HL-60 (cell line): ENCODE measurements at regions not wholly inside any gene's neighbourhood (a gene's known extent, or its start where the extent isn't known, plus 50 kb on each side); places are given as distances from the start of the nearest gene placed in this dataset.
A peak's percentile ranks its signal among the peaks of the same experiment; 100 is the strongest.

Experiments
- DNase-seq, 2 experiments: peaks; one replicate each; pipeline ENCODE4 v3.0.0-alpha.2; 2010 to 2020; ENCODE audit warnings: low read depth in 1 of 2, low spot score in 1 of 2
- H3K27ac ChIP-seq: fragments of 250-450 bp; sonication (Bioruptor Pico); replicated peaks from 2 replicates; pipeline ENCODE4 v1.5.1; 2020; ENCODE audit warnings: mild to moderate bottlenecking, moderate library complexity
- H3K27me3 ChIP-seq: fragments of 250-450 bp; sonication (Bioruptor Pico); 2 replicates; pipeline ENCODE4 v1.5.1; 2021; ENCODE audit warnings: mild to moderate bottlenecking, moderate library complexity; ENCODE audit not compliant: insufficient read depth, poor library complexity, severe bottlenecking
- H3K4me3 ChIP-seq: replicated peaks from 2 replicates; pipeline ENCODE4 v1.5.1; 2011; ENCODE audit warnings: mild to moderate bottlenecking, control low read depth, low read length; ENCODE audit not compliant: insufficient read depth
- CTCF ChIP-seq: IDR thresholded peaks from one replicate; pipeline ENCODE4 v1.5.1; 2011; ENCODE audit warnings: low read length, control low read depth, inconsistent platforms; ENCODE audit not compliant: insufficient read depth
- GABPA ChIP-seq: IDR thresholded peaks from 2 replicates; pipeline ENCODE4 v1.6.1; 2012; ENCODE audit warnings: low read depth
- POLR2AphosphoS5 ChIP-seq: IDR thresholded peaks from 2 replicates; pipeline ENCODE4 v1.6.1; 2012; ENCODE audit warnings: low read depth
- REST ChIP-seq: IDR thresholded peaks from 2 replicates; pipeline ENCODE4 v1.6.1; 2012; ENCODE audit warnings: low read depth; ENCODE audit not compliant: insufficient replicate concordance
- SPI1 ChIP-seq: IDR thresholded peaks from 2 replicates; pipeline ENCODE4 v1.6.1; 2012; ENCODE audit warnings: low read depth, mild to moderate bottlenecking, borderline replicate concordance

- DNase-seq: peak in 1 of 2 experiments; percentile 18
- no peak overlapping the region for H3K27ac ChIP-seq
- H3K4me3 ChIP-seq: no peak overlapping the region
- TF ChIP-seq SPI1 (peak; percentile 94), CTCF (no peak)
- H3K27me3 ChIP-seq: no peaks in the 10 kb centered on the region
These were observed 89.2 kb upstream of the JAZF1 start for GRCh38 chr7:28269700-28270361.

GRCh38 chr7:28270536-28270935 is 89.9 kb upstream of the JAZF1 start:
- DNase-seq: no peak
- Histone ChIP-seq H3K27me3 (no peaks in the 10 kb centered on the region), H3K4me3 (no peak overlapping the region), H3K27ac (no peak overlapping the region)
- TF ChIP-seq SPI1 (no peak), CTCF (no peak), REST (no peak), POLR2AphosphoS5 (no peak), GABPA (no peak)

- Histone ChIP-seq H3K27me3 (no peaks in the 10 kb centered on the region), H3K4me3 (no peak overlapping the region), H3K27ac (no peak overlapping the region)
- peak; percentile 41 for TF ChIP-seq CTCF
- TF ChIP-seq GABPA: no peak
- TF ChIP-seq POLR2AphosphoS5: no peak
- TF ChIP-seq SPI1: no peak
- DNase-seq: peak; percentile 22 to 64
These were observed 91.9 kb upstream of the JAZF1 start for GRCh38 chr7:28272461-28272877.

- DNase-seq: no peak
- Histone ChIP-seq H3K27ac (no peak overlapping the region), H3K4me3 (no peak overlapping the region), H3K27me3 (no peaks in the 10 kb centered on the region)
- TF ChIP-seq GABPA (no peak), CTCF (no peak), SPI1 (no peak), POLR2AphosphoS5 (no peak), REST (no peak)
These were observed 95.7 kb upstream of the JAZF1 start for GRCh38 chr7:28276298-28276697.
